HG02798 (cell line): ENCODE measurements at regions not wholly inside any gene's neighbourhood (a gene's known extent, or its start where the extent isn't known, plus 50 kb on each side); places are given as distances from the start of the nearest gene placed in this dataset.
A peak's percentile ranks its signal among the peaks of the same experiment; 100 is the strongest.
"Not testable (repeated sequence)": the region's sequence is repeated elsewhere in the genome, so short reads cannot be mapped to it uniquely, and the experiment has no call there.

Experiments
- ATAC-seq: cut with Tn5 transposase; IDR thresholded peaks from one replicate; pipeline ENCODE4 v1.9.1; 2021; ENCODE audit warnings: mild to moderate bottlenecking; ENCODE audit not compliant: unreplicated experiment, poor library complexity

DNA sequence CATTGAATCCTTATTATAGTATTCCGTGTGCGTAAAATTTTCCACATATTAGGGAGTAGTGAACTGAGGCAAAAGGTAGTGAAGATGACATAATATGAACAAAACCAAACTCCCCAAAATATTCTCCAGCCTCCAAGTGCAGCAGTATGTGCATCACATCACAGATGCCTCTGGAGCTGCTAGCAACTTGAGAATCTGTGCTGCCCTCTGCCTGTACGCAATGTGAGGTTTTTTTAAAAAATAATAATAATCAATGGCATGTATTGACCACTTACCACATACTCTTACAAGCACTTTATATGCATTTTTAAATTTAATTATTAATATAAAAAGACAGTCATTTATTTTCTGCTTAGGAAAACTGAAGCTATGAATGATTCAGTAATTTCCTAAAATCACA, 583.0 kb upstream of the SPRY2 start:
- no peak for ATAC-seq

DNA sequence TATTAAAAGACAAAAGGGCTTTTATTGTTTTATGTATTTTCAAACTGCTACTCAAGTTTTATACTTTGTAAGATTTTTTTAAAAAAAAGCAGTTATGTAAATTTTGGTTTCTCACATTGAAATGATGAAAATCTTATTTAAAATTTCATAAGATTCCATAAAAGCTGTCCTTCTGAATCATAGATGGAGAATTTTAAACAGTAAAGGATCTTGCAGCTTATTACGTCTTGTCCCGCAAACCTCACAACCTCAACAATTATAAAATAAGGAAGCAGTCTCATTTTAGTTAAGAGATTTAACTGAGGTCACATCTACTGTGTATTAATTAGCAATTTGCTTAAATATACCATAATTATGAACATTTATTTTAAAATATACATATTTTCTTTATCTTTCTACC, 581.0 kb upstream of the SPRY2 start:
- no peak for ATAC-seq

DNA sequence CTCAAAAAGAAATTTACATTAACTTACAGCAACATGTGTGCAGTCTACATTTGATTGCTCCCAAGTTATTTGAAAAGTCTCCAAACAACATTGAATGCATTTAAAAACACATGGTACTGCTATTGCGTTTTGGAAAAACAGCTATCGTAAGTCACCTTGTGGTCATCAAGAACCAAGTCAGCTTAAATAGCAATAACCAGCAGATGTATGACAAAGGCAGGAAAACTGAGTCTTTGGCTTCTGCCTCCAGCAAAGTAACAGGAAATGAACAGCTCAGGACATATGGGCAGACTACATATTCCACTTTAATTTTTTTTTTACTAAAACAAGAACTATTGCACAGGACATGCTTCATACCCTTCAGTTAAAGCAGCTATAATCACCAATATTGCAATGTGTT, 580.6 kb upstream of the SPRY2 start:
- no peak for ATAC-seq

DNA sequence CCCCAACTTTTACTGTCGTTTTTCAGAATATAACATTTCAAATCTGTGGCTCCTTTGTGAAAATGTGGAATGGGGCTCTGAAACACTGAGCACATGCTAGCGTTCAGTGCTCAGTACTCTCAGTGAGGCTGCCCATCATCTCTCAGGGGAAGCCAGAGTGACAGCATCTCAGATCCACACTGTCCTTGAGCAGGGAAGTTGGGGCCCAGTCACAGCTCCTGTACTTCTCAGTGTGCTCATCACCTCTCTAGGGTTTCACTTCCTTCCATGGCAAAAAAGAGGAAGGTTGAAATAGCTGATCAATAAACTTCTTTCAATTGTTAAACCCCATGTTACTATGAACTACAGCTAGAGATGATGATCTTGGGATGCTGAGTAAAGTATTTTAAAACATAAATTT, 565.9 kb upstream of the SPRY2 start:
- no peak for ATAC-seq

DNA sequence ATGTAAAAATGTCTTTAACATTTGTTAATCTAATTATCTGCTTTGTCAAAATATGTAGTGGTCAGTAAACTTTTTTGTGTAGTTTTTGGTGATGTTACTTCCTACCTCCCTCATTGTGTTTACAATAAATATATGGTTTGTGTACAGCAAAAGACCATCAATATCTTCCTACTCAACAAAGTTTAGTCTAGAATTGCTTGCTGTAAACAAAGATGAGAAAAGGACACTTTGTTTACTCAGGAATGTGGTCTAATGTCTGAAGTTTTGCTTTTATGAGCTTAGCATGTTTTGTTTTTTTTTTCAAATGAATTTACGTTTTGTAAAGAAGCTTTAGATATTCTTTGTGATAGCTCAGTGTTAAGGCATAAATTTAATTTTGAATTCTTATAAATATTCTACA, 563.5 kb upstream of the SPRY2 start:
- ATAC-seq = no peak

GRCh38 chr13:80903911-80904310, 563.0 kb upstream of the SPRY2 start:
- no peak for ATAC-seq

DNA sequence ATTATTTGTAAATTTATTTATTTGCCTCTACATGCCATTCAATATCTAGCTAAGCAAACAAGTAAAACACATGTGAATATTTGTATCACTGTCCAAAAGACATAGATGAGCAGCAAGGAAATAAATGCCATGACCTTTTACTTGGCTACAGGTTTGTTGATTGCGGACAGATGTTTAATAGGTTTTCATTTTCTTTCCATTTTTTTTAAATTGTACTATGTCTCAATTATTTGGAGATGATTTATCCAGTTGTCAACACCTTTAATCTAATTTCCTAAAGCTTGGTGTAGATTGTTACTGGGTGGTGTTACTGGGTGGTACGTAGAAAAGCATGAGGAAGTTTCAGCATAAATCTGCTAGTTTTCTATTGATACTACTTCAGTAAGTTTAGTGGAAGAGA, 560.6 kb upstream of the SPRY2 start:
- no peak for ATAC-seq

DNA sequence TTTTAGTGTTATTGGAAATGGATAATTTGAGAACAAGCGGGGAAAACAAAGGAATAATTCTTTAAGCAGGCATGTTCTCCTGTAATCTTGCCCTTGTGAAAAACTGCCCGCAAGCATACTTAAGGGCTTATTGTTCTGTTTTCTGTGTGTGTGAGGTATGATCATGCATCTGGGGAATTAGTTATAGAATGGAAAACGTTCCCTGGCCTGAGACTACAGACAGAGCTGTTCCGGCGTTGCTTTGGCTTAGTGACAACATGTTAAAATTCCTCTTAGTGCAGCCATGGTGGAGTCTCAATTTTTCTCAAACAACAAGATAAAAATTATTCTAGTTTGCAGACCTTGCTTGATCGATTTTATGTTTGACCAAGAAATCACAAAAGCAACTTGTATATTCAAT, 560.2 kb upstream of the SPRY2 start:
- ATAC-seq = no peak

DNA sequence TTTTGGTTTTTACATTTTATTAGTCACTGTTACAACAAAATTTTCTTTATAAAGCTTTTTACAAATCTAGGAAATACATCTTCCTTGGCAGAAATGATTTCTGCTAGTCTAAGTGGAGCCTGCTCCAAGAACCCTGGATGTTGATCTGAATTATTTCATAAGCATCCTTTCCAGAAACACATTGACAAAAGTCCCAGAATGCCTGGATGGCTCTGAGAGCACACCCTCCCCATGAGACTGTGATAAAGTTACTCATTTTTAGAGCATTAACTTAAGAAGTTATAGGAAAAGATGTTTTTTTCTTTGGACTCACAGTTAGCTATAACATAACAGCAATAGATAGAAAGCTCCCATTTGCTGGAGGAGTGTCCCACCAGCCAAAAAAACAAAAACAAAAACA, 559.6 kb upstream of the SPRY2 start:
- ATAC-seq = no peak

DNA sequence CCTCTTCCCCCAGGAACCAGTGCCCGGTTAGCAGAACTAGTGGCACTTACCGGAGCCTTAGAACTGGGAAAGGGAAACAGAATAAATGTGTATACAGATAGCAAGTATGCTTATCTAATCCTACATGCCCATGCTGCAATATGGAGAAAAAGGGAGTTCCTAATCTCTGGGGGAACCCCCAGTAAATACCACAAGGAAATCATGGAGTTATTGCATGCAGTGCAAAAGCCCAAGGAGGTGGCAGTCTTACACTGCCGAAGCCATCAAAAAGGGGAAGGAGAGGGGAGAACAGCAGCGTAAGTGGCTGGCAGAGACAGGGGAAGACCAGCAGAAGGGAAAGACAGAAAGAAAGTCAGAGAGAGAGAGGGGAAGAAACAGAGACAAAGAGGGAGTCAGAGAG, 556.7 kb upstream of the SPRY2 start:
- ATAC-seq = not testable (repeated sequence)

DNA sequence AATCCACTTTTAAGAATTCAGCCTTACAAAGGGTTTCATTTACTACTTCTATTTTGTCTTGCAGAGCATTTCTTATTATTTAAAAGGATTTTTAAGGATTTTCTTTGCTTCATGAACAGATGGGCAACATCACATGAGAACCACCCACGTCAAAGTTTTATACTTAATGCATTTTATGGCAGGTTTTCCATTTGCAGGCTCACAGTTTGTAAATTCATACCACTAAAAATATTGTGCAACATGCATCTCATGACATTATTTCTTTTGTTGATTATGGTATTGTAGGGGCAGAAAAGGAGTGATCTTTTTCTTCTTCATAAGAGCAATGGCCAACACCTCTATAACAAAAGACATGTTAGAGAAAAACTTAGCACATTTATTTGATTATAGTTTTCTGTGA, 554.0 kb upstream of the SPRY2 start:
- no peak for ATAC-seq

- no peak for ATAC-seq
Measured at GRCh38 chr13:80889829-80890228, 548.9 kb upstream of the SPRY2 start.

- no peak for ATAC-seq
Measured at GRCh38 chr13:80888390-80888789, 547.5 kb upstream of the SPRY2 start.

DNA sequence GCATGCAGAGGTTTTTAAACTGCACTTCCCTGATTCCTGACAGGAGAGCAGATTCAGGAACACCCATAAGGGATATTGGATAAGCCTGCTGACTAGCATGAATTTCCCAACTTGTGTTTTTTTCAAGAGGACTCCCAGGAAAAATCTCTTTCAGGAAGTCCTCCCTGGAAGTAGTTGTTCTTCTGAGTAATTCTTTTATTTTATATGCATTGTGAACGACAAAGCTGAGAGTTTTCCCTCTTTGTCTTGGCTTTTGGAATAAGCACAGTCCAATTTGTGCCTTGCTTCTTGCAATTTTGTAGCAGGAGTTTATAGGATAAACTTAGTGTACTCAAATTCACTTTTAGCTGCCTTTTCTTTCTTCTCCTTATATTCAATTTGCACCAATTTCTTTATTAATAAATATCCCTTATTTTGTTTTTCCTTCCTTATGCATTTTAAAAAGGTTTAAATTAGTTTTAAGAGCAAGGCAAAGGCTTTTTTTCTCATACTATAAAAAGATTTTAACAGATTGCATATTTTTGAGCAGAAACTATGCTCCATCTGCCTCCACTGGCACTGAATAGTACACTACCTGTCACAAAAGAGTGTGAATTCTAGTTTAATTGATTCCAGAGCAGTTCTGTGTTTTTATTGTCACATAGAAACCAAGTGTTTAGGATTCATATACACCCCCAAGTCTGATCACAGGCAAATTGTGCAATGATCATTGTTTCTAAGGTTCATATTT, 543.3 kb upstream of the SPRY2 start:
- ATAC-seq = no peak

DNA sequence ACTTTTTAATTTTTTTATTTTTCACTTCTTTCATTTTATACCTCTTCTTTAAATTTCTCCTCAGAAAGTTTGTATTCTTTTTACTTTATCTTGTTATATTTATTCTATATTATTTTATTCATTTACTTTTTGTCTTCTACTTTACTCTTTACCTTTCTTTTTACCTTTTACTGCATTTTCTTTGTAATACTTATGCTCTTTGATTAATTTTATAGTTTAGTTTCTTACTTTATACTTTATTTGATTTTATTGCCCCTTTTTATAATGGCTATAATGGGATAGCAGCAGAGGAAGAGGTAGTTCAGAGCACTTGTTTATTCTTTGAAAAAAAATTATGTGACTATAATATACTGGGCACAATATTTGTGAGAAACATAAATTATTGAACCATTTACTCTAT, 542.6 kb upstream of the SPRY2 start:
- ATAC-seq = no peak

DNA sequence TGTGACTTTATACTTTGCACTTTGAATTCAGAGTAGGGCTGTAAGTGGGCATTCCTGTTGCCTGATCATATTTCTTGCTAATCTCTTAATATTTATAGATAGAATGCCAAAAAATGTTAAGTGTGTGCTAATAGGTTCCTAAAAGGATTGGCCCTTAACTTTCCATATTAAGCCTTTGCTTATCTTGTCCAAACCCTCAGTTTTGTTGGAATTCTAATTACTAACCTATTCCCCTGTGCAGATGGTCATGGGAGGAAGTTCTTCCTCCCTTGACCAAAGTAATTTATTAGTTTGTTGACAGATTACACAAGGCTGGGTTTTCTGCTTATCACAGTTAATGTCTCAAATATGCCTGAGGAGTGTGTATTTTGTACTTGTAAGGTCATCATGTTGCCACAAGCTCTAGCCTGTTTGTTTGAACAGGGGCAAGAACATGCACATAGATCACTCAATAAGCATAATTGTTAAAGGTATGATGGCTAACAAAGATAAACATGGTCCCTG, 541.1 kb upstream of the SPRY2 start:
- no peak for ATAC-seq

DNA sequence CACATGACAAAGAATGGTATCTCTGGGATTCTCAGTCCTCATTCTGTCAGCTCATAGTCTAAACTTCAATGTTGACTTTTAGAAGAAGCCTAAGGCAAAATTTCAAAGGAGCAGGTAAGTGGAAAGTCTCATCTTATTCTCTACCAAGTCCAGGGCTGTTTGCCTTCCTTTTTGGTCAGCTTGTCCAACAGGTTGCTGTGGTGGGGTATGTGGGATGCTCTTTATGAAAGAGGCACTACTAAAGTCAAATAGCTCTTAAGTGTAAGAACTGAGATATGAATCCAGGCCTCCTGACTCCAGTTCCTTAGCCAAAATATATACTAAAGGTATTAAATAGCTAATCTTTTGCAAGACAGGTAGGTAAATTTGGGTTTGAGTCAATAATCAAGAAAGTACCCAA, 540.6 kb upstream of the SPRY2 start:
- ATAC-seq = no peak

DNA sequence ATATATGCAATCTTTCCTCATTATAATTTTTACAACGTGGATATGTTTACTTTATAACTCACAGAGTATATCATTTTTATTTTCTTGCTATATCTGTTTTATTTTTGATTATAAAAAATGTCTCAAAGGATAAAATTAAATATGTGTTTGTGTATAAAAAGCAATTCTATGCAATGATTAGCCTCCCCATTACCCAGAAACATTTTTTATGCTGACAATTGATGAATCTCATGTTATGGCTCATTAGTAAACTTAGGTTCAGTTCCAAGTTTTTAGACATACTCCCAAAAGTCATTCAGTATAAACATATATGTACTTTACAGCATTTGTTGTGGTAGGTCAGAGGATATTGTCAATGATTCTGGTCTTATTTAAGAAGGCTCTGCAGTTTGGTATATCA, 540.1 kb upstream of the SPRY2 start:
- ATAC-seq = no peak

DNA sequence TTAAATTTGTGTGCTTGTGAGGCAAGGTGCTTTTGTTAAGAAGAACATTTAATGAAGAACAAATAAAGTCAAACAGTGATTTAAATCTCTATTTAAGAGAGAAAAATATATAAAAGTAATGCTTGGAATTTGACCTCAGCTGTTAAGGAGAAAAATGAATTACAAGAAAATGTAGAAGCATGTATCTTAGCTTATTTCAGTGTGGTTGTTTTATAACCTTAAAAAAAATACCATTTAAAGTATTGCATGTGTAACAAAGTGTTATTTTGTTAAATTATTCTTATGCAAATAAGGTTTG, 537.0 kb upstream of the SPRY2 start:
- ATAC-seq = no peak

GRCh38 chr13:80877209-80877943, 536.5 kb upstream of the SPRY2 start:
- ATAC-seq = no peak

- ATAC-seq = peak; percentile 94
Measured at GRCh38 chr13:80873589-80873988, 532.7 kb upstream of the SPRY2 start.

GRCh38 chr13:80871971-80872370, 531.0 kb upstream of the SPRY2 start:
- ATAC-seq = not testable (repeated sequence)
